Neuronal stem cell (in vitro differentiated cells): ENCODE measurements at regions not wholly inside any gene's neighbourhood (a gene's known extent, or its start where the extent isn't known, plus 50 kb on each side); places are given as distances from the start of the nearest gene placed in this dataset.

Experiments
- DNase-seq: peaks from one replicate; pipeline ENCODE4 v3.0.0-alpha.2; 2013; ENCODE audit warnings: low spot score
- H2AFZ ChIP-seq: one replicate; pipeline ENCODE4 v1.6.1; 2013; ENCODE audit warnings: mild to moderate bottlenecking, low read length, inconsistent platforms
- H2AK5ac ChIP-seq: 2 replicates; pipeline ENCODE4 v1.6.1; 2013; ENCODE audit warnings: low read depth, mild to moderate bottlenecking, inconsistent platforms, low read length, moderate library complexity, mixed read lengths
- H2BK120ac ChIP-seq: 2 replicates; pipeline ENCODE4 v1.6.1; 2013; ENCODE audit warnings: low read depth, mild to moderate bottlenecking, inconsistent platforms, low read length, moderate library complexity, mixed read lengths
- H2BK12ac ChIP-seq: one replicate; pipeline ENCODE4 v1.6.1; 2013; ENCODE audit warnings: low read length, inconsistent platforms
- H2BK15ac ChIP-seq: 2 replicates; pipeline ENCODE4 v1.6.1; 2013; ENCODE audit warnings: mild to moderate bottlenecking, low read length, inconsistent platforms, mixed read lengths
- H2BK5ac ChIP-seq: one replicate; pipeline ENCODE4 v1.6.1; 2013; ENCODE audit warnings: inconsistent platforms, mild to moderate bottlenecking, low read length, moderate library complexity
- H3K14ac ChIP-seq: one replicate; pipeline ENCODE4 v1.6.1; 2013; ENCODE audit warnings: low read length, inconsistent platforms
- H3K18ac ChIP-seq: 2 replicates; pipeline ENCODE4 v1.6.1; 2013; ENCODE audit warnings: low read length, inconsistent platforms
- H3K23ac ChIP-seq: 2 replicates; pipeline ENCODE4 v1.6.1; 2013; ENCODE audit warnings: low read depth, mild to moderate bottlenecking, mixed read lengths, low read length, inconsistent platforms; ENCODE audit not compliant: poor library complexity
- H3K27ac ChIP-seq: replicated peaks from 3 replicates; pipeline ENCODE4 v1.5.1; 2013; ENCODE audit warnings: low read length, inconsistent platforms
- H3K27me3 ChIP-seq, 3 experiments: 2 replicates each; pipeline ENCODE4 v1.6.1; 2013; ENCODE audit warnings: low read length in 3 of 3, mild to moderate bottlenecking in 2 of 3, inconsistent platforms in 1 of 3, low read depth in 1 of 3, mixed read lengths in 1 of 3, moderate library complexity in 1 of 3; ENCODE audit not compliant: control insufficient read depth in 3 of 3, insufficient read depth in 3 of 3
- H3K36me3 ChIP-seq, 2 donors: replicated peaks in 1 of 2; 2 replicates each; pipeline ENCODE4 v1.6.1; 2013; ENCODE audit warnings: low read length in 2 of 2; ENCODE audit not compliant: control insufficient read depth in 2 of 2, insufficient read depth in 2 of 2
- H3K4ac ChIP-seq: 2 replicates; pipeline ENCODE4 v1.6.1; 2013; ENCODE audit warnings: inconsistent platforms, mild to moderate bottlenecking, low read length, moderate library complexity
- H3K4me1 ChIP-seq, 2 donors: 1 replicate in 1 of 2; 2 replicates in 1 of 2; pipeline ENCODE4 v1.6.1; 2013; ENCODE audit warnings: low read length in 2 of 2, low read depth in 1 of 2; ENCODE audit not compliant: control insufficient read depth in 2 of 2, insufficient read depth in 1 of 2
- H3K4me2 ChIP-seq: one replicate; pipeline ENCODE4 v1.6.1; 2013; ENCODE audit warnings: mild to moderate bottlenecking, low read length, inconsistent platforms; ENCODE audit not compliant: insufficient read depth, poor library complexity, severe bottlenecking
- H3K4me3 ChIP-seq, 2 donors: 2 replicates each; pipeline ENCODE4 v1.5.1; 2013; ENCODE audit warnings: low read length in 2 of 2, mild to moderate bottlenecking in 2 of 2, inconsistent platforms in 1 of 2, moderate library complexity in 1 of 2
- H3K79me1 ChIP-seq: one replicate; pipeline ENCODE4 v1.6.1; 2013; ENCODE audit warnings: low read depth, mild to moderate bottlenecking, inconsistent platforms, low read length, moderate library complexity
- H3K9ac ChIP-seq: one replicate; pipeline ENCODE4 v1.6.1; 2013; ENCODE audit warnings: mild to moderate bottlenecking, low read depth, low read length, inconsistent platforms; ENCODE audit not compliant: poor library complexity
- H3K9me3 ChIP-seq, 2 donors: replicated peaks in 1 of 2; 2 replicates each; pipeline versions ENCODE3 to v1.6.1; 2013; ENCODE audit warnings: low read length in 2 of 2, mild to moderate bottlenecking in 2 of 2, inconsistent platforms in 1 of 2, low read depth in 1 of 2, mixed read lengths in 1 of 2, moderate library complexity in 1 of 2; ENCODE audit not compliant: control insufficient read depth in 2 of 2, insufficient read depth in 1 of 2
- H4K8ac ChIP-seq: one replicate; pipeline ENCODE4 v1.6.1; 2013; ENCODE audit warnings: low read depth, mild to moderate bottlenecking, inconsistent platforms, low read length, moderate library complexity
- H4K91ac ChIP-seq: one replicate; pipeline ENCODE4 v1.6.1; 2013; ENCODE audit warnings: low read length, low read depth, mild to moderate bottlenecking, inconsistent platforms; ENCODE audit not compliant: poor library complexity
- WGBS, 2 donors: extraction: QIAGEN DNeasy Blood & Tissue Kit; methylation state at CpG; one replicate each; pipeline ENCODE4 v1.1.7; 2013; ENCODE audit warnings: missing lambda C conversion rate in 2 of 2, mixed read lengths in 1 of 2; ENCODE audit not compliant: insufficient read length in 2 of 2, insufficient replicate concordance in 1 of 2; ENCODE audit errors: extremely low coverage in 2 of 2; 5-methylcytosine and 5-hydroxymethylcytosine counted together

DNA sequence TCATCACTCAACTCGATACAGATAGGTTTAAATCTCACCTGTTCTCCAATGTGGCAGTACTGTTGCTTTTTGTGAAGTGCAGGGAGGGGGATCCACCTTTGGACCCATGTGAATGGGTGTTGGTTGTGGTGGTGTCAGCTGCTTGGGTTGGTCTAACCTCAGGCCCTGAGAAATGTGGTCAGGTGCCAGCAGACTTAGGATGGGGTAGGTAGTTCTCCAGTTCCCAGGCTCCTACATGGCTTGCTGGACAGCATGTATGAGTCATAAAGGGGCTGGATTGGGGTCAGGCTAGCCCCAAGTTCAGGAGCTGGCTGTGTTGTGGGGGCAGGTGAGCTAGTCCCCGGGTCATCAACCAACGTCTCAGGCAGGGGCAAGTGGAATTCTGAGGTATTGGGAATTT, 472.6 kb upstream of the CNTNAP2 start:
- Histone ChIP-seq H3K4me2 (no peak overlapping the region), H3K18ac (no peak overlapping the region), H3K4me3 (no peak overlapping the region), H3K27ac (no peak overlapping the region), H2BK15ac (no peak overlapping the region), H3K4me1 (no peaks in the 10 kb centered on the region), H2AFZ (no peak overlapping the region), H4K8ac (no peak overlapping the region), H2BK120ac (no peak overlapping the region), H2BK12ac (no peak overlapping the region), H3K79me1 (no peaks in the 10 kb centered on the region), H3K9ac (no peak overlapping the region), H4K91ac (no peak overlapping the region), H3K36me3 (no peaks in the 10 kb centered on the region), H3K4ac (no peak overlapping the region), H2AK5ac (no peak overlapping the region), H3K9me3 (no peaks in the 10 kb centered on the region), H3K27me3 (no peaks in the 10 kb centered on the region), H3K14ac (no peak overlapping the region), H3K23ac (no peak overlapping the region), H2BK5ac (no peak overlapping the region)
- no CpG with 5 or more reads among the region's 3 CpGs for WGBS, 2 donors
- DNase-seq = no peak

DNA sequence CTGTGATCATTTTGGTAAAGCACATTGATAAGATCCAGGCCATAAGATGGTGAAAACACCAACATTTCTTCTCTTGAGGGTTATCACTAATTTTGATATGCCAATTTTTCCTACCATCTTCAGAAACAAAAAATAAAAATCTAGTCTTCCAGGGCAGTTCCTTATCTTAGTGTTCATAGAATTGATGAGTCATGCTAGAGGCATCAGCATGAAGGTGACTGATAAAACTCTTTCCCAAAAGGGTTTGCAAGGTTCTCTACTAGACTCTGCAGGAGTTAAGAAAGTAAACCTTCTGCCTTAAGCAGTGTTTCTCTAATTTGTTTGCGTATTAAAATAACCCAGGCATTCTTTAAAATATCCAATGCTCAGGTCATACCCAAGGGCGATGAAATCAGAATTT, 483.1 kb upstream of the CNTNAP2 start:
- Histone ChIP-seq H3K4me3 (no peak overlapping the region), H3K4ac (no peak overlapping the region), H2BK120ac (no peak overlapping the region), H3K9ac (no peak overlapping the region), H3K27ac (no peak overlapping the region), H3K9me3 (no peaks in the 10 kb centered on the region), H3K27me3 (no peaks in the 10 kb centered on the region), H3K18ac (no peak overlapping the region), H3K79me1 (no peaks in the 10 kb centered on the region), H3K4me1 (no peaks in the 10 kb centered on the region), H2BK12ac (no peak overlapping the region), H3K14ac (no peak overlapping the region), H4K8ac (no peak overlapping the region), H2AK5ac (no peak overlapping the region), H3K36me3 (no peaks in the 10 kb centered on the region), H4K91ac (no peak overlapping the region), H2BK15ac (no peak overlapping the region), H3K23ac (no peak overlapping the region), H2BK5ac (no peak overlapping the region), H3K4me2 (no peak overlapping the region), H2AFZ (no peak overlapping the region)
- DNase-seq = no peak
- no CpG with 5 or more reads among the region's 2 CpGs for WGBS, 2 donors

DNA sequence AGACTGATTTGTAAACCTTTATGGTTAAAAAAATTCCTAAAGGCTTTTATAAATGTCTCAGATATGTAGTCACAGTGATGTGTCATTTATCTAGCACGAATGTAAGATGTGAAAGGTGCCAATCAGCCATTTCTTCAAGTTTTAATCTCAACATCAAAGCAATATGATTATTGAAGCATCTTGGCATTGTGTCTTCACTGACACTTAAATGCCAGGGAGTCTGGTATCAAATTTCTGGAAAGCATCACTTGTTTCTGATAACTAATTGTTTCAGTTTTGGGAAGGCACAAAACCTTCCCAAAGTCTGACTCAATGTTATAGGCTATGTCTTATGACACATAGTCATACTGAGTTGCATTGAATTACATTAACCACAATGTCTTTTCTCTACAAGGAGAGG, 492.0 kb upstream of the CNTNAP2 start:
- no peaks in the 10 kb centered on the region for H3K36me3 ChIP-seq
- H3K4me3 ChIP-seq = no peak overlapping the region
- H3K79me1 ChIP-seq = no peaks in the 10 kb centered on the region
- no peak overlapping the region for H4K8ac ChIP-seq
- no peak for DNase-seq
- no peak overlapping the region for H3K9ac ChIP-seq
- no peak overlapping the region for H2BK120ac ChIP-seq
- no peaks in the 10 kb centered on the region for H3K27me3 ChIP-seq
- no CpG with 5 or more reads among the region's 1 CpG for WGBS, 2 donors
- no peak overlapping the region for H4K91ac ChIP-seq
- no peak overlapping the region for H3K14ac ChIP-seq
- no peak overlapping the region for H2BK12ac ChIP-seq
- no peak overlapping the region for H2BK5ac ChIP-seq
- H2BK15ac ChIP-seq = no peak overlapping the region
- no peak overlapping the region for H3K4ac ChIP-seq
- no peak overlapping the region for H2AFZ ChIP-seq
- no peaks in the 10 kb centered on the region for H3K4me1 ChIP-seq
- H3K18ac ChIP-seq = no peak overlapping the region
- no peak overlapping the region for H2AK5ac ChIP-seq
- H3K23ac ChIP-seq = no peak overlapping the region
- no peak overlapping the region for H3K4me2 ChIP-seq
- H3K9me3 ChIP-seq = no peaks in the 10 kb centered on the region
- H3K27ac ChIP-seq = no peak overlapping the region

DNA sequence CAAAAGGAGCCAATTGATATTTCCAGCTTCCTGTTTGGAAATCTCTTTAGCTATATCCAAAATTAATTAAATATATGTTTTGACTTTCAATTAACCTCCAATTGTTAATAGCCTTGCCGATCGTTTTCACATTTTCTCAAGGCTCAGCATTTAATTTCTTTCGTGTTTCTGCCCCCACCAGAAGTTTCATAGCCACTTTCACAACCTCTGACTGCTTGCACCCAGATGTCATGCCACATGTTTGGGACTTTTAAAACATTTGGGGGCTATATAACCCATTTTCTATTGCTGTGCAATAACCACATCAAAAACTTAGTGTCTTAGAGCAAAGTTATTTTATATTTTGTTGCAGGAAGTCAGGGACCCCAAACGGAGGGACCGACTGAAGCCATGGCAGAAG, 510.6 kb upstream of the CNTNAP2 start:
- Histone ChIP-seq H2BK5ac (no peak overlapping the region), H3K23ac (no peak overlapping the region), H3K27ac (no peak overlapping the region), H3K14ac (no peak overlapping the region), H3K4ac (no peak overlapping the region), H4K8ac (no peak overlapping the region), H3K79me1 (no peaks in the 10 kb centered on the region), H3K36me3 (no peaks in the 10 kb centered on the region), H3K4me1 (no peaks in the 10 kb centered on the region), H3K9ac (no peak overlapping the region), H3K4me3 (no peak overlapping the region), H2AFZ (no peak overlapping the region), H2BK12ac (no peak overlapping the region), H4K91ac (no peak overlapping the region), H3K4me2 (no peak overlapping the region), H2AK5ac (no peak overlapping the region), H3K9me3 (peaks cover 0 to 2% of the 10 kb centered on the region in 2 donors), H3K27me3 (no peaks in the 10 kb centered on the region), H3K18ac (no peak overlapping the region), H2BK120ac (no peak overlapping the region), H2BK15ac (no peak overlapping the region)
- no peak for DNase-seq
- WGBS, 2 donors = no CpG with 5 or more reads among the region's 5 CpGs
